ENCODE measurements at regions not wholly inside any gene's neighbourhood (a gene's known extent, or its start where the extent isn't known, plus 50 kb on each side); places are given as distances from the start of the nearest gene placed in this dataset.

DNA sequence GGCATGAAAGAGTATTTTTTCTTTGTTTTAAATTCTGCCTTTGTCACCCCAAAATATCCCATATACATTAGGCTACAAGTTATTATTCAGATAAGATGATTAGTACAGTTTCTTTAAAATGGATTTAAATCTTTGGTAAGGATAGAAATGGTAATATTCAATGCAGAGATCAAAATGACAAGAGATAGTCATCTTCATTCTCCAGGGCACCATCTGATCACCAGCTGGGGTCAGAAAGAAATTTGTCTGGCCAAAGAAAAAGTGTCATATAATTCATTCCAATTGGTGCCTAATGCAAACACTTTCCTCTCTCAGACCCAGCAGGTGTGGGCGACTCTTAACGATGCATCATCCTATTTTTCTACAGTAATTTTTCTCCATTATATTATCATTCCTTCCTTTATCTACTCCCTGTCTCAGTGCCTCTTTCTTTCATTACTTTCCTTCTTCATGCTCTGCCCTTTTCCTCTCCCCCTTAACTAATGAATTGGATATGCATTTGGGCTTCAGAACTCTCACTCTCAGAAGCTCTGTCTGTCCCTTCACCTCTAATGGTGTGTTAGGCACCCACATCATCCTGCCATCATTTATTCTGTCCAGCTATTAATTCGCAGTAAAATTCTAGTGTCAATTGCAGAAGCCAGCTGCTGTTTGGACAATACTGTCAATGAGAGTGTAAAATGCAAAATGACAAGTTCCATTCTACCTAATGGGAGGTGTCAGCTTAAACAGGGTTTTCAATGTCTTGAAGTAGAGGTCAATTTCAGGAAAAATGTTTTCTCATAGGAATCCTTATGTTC is 570.5 kb downstream of the TDRD15 start:
- no peak for DNase-seq (ENCODE audit: low read depth)

DNA sequence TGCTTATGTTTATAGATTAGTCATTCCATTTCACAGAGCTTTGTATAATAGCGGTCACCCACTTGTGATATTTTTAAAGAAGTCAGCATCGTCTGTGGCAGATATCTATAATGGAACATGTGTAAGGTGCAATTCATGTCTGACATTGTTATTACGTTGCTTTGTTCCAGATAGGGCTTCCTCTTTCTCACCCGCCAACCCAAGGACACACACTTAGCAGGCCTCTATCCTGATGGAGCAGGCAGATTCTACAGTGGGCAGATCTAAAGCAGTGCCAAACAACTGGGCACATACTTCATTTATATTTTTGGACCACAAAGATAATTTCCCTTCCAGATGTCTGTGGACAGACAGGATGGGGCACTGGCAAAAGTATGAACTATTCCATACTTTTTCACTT is 573.1 kb downstream of the TDRD15 start:
- DNase-seq (ENCODE audit: low read depth) = no peak

DNA sequence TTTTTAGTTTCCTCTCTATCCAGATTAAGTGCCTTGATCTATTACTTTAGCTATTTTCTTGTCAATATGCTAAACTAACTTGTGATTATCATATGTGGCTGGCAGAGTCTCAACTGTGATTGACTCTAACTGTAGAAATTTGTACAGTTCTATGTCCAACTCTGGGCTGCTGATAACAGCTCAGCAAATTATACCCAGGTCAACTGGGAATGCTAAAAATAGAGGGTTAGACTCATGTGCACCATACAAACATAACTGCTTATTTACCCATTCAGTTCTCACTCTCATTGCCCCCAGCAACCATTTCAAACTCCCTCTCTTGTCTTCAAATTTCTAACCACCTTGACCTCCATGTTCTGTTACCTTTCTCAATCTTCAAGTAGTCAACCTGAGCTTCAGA is 576.9 kb downstream of the TDRD15 start:
- no peak for DNase-seq (ENCODE audit: low read depth)

DNA sequence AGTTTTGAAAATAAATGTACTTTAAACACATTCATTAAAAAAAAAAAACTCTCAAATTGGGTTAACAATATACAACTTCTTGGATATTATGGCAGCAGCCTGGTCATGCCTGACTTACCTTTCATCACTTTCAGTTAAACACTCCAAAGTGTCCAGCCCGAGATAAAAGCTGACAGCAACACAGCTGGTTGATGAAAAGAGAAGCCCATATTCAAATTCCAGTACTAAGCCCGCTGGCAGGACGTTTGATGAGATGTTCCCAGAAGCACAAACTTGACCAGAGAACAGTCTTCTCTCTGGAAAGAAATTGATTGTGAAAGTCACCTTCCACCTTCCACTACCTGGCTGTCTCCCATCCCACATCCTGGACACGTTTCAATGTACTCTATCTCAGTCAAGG is 586.3 kb downstream of the TDRD15 start:
- DNase-seq (ENCODE audit: low read depth) = no peak

DNA sequence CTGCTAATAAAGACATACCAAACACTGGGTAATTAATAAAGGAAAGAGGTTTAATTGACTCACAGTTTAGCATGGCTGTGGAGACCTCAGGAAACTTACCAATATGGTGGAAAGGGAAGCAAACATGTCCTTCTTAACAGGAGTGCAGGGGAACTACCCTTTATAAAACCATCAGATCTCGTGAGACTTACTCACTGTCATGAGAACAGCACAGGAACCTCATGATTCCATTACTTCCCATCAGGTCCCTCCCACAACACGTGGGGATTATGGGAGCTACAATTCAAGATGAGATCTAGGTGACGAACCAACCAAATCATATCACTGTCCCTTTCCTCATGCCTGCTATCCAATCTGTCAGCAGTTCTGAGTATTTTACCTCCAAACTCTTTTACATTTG is 586.7 kb downstream of the TDRD15 start:
- no peak for DNase-seq (ENCODE audit: low read depth)

DNA sequence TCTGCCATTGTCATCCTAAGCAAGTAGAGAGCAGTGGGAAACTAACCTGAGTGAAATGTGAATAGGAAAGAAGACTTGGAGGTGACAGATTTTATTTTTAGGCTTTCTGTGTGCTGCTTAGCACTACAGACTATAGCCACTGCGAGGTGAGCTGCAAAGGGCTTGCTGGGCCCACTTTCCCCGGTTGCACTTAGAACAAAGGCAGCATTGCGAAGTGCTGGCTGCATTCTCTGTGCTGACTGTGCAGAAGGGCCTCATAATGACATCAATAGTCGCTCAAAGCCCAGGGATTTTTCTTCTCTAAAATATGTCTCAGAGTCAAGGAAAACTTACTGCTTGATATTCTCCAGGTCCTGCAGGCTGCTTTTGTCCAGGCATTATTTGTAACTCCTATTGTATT is 592.1 kb downstream of the TDRD15 start:
- no peak for DNase-seq (ENCODE audit: low read depth)

DNA sequence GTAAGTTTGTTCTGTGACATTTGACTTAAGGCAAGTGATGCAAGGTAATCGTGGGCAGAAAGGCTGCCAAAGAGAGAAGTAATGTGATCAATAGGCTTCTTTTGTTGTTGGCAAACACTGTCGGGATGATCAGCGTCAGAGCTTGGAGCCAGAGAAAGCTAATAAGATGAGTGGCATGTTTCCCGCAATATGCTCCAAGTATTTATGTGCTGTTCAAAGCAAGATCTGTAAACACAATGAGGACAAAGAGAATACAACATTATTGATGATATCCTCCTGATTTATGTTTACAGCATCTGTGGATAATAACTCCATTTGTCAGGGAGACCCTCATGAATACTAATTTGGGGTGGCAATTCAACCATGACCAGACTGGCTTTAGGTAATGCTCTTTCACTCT is 603.3 kb downstream of the TDRD15 start:
- DNase-seq (ENCODE audit: low read depth) = no peak

DNA sequence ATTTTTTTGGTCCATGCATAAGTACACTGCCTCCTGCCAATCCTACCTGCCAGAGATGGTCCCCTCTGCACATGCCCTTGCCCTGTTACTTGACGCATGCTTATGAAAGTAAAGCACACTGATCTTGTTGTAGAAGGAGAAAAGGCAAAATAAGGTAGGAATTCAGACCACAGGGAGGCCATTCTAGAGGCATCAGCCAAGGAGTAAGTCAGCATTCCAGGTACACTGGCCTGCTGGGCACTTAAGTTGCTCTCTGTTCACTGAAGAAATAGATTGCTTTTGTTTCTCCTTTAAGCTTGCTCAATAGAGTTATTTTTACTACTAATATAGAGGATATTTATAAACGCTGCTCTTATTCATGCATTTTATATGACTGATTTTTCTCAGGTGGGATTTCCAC is 604.4 kb downstream of the TDRD15 start:
- DNase-seq (ENCODE audit: low read depth) = no peak

DNA sequence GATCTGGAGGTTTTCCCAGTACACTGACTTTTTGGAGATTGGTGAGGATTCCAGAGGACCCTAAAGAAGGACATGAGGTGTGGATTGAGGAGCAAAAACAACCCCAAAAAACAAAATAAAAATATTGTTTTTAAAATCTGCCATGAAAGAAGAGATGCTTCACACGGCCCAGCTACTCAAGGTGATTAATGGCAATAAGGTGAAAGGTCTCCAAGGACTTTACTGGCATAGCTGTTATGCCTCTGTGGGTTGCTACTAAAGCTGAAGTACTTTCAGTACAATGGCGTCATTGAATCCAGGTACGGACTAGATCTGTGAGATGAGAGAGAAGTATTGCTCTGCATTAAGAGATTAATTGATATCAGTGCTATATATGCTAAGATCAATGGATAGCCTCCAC is 606.4 kb downstream of the TDRD15 start:
- DNase-seq (ENCODE audit: low read depth) = no peak

DNA sequence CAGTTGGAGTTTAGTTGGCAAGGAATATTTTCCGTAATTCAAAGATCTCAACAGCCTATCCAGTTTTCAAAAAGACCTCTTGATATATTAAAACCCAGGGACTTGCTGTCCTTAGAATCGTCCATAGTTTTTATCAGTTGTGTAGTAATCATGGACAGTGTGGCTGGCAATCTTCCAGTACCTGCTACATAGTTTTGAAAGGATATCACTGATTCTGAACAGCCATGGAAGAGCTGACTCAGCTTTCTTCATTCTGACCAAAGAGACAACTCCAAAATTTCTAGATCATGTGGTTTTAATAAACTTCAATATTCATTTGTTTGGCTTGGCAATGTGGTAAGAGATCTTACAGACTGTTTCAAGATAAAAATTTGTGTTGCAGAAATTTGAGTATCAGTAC is 616.7 kb downstream of the TDRD15 start:
- DNase-seq (ENCODE audit: low read depth) = no peak

DNA sequence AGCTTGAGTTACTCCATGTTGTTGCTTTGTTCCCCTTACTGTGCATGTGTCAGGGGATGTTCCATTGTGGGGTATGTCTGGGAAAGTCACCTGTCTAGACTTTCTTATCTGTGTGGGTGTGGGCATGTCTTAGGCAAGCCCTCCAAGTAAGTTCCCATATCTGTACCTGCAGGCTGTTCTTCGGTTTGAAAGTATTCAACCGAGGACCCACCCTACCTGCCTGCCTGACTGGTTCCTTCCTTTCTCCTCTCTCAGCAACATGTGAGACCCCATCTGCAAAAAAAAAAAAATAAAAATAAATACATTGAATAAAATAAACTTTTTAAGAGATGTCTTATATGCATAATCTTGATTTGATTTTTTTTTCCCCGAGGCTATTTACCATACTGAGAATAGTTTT is 622.7 kb downstream of the TDRD15 start:
- no peak for DNase-seq (ENCODE audit: low read depth)

DNA sequence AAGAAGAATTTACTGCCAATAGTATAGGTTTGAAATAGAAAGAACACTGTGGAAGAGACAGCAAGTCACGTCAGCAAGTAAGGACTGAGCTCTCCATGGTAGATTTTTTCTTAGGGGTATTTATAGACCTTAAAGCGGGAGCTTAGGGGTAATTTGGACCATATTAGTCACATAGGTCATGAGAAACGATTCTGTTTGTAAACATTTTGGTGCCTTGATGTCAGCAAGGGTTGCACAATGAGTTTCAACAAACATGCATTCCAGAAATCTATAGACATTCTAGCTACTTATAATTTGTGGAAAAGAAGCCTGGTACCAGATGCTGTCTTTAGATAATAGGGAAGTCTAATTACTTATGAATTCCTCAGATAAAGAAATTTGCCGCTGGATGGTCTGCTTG is 624.7 kb downstream of the TDRD15 start:
- DNase-seq (ENCODE audit: low read depth) = no peak

DNA sequence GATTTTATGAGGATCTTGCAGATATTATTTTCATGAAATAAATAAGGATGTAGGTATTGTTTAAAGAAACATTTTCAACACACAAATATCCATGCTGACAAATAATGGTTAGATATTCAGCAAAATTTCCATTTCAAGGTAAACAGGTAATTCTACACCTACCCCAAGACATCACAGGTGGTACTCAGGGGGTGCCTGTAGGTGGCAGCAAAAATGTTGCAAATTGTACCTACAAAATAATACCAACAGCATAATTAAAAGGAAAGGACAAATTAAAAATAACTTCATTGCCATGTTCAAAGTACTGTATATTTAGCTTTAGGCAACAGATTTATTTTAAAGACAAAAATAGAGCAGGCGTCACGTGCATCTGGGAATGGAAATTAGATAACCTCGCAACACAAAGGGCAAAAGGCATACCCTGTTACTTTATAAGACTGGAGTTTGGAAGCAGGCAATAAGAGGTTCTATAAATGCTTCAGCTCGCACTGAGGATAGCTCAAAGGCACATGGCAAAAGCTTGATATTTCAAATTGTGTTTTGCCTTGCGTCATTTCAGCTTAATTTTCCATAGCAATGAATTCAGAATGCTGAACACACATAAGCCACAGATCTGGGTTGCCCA is 630.5 kb downstream of the TDRD15 start:
- DNase-seq (ENCODE audit: low read depth) = no peak

DNA sequence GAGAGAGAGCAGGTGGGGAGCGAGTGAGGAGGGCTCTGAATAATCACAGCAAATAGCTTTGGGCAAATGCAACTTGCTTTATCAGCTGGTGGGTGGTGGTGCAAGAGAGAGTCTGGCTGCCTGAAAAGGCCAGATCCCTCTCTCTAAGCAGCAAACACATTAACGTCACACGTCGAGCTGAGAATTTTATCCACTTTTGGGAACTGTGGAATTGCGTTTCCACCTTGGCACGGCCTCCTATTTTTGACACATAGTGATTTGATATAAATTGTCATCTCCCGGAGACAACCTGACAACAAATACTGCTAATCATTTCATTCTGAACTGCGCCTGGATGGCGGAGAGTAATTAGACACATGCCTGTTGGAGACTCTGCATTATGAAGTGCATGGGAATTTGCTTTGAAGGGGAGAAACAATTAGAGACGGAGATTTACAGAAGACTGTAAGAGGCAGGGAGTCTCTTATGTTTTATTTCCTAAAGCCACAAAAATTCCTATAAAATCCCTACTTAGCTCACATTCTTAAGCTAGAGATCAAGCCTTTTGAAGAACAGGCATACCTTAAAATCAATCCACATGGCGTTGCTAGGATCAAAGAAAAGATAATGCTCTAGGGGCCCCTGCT is 634.1 kb downstream of the TDRD15 start:
- DNase-seq (ENCODE audit: low read depth) = no peak

DNA sequence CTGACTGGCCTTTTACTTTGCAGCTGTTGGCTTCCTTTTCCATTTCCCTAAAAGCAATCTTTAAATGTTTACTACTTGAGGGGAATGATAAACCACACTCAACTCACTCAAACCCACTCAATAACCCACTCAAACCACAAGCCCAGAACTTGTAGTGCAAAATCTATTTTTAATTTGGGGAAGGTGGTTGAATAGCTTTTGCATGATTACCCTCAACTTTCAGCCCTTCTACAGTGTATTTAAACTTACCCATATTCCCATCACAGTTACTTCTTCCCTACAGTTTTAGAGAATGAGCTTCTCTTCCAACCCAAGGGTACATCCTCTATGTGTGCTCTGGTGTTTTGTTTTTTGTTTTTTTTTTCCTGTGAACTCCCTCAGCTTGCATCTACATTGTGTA is 636.1 kb downstream of the TDRD15 start:
- DNase-seq (ENCODE audit: low read depth) = no peak

DNA sequence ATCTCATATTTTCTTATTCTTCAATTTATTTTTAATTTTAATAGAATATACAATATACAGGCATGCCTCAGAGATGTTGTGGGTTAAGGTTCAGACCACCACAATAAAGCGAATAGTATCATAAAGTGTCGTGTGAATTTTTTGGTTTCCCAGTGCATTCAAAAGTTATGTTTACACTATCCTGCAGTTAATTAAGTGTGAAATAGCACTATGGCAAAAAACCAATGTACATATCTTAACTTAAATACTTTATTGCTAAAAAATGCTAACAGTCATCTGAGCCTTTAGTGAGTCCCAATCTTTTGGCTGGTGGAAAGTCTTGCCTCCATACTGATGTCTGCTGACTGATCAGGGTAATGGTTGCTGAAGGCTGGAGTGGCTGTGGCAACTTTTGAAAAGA is 637.6 kb downstream of the TDRD15 start:
- DNase-seq (ENCODE audit: low read depth) = no peak

DNA sequence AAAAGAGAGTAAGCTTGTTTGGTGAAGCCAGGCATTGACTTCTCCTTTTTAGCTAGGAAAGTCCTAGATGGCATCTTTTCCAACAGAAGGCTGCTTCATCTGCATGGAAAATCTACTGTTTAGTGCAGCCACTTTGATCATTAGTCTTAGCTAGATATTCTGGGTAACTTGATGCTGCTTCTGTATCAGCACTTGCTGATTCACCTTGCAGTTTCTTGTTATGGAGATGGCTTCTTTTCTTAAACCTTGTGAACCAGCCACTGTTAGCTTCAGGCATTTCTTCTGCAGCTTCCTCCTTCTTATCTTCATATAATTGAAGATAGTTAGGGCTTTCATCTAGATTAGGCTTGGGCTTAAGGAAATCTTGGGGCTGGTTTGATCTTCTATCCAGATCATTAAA is 639.7 kb downstream of the TDRD15 start:
- no peak for DNase-seq (ENCODE audit: low read depth)

DNA sequence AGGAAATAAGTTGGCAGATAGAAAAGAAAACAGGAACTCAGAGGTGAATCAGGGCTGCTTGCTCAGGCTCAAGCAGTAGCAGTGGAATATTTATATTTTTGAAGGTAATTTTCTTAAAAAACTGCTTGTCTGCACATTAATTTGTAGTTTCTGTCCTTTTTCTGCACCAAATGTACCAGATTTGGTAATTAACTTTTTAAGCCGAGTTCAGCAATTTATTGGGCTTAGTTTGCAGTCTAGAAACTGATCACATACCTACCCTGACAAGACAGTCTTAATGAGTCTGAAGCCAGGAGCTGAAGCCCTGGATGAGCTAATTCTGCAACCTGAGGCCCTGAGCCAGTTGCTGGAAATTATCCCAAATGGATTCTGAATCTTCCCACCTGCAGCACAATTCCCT is 647.0 kb downstream of the TDRD15 start:
- DNase-seq (ENCODE audit: low read depth) = no peak

DNA sequence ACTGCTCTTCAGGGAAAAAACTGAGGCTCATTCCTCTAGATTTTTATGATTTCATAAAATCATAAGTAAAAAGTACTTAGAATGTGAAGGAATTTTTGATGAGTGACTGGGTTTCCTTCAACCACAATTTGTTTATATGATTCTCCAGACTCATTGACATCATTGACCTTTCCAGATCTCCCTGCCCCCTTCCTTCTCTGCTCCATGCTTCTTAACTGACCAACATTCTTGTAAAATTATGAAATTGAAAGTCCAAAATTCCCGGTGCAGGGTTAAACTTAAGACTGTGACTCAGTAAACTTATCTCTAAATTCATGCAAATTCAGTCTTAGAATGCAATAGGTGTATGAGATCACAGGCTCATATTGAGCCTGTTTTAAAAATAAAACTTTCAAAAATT is 648.9 kb downstream of the TDRD15 start:
- DNase-seq (ENCODE audit: low read depth) = no peak

DNA sequence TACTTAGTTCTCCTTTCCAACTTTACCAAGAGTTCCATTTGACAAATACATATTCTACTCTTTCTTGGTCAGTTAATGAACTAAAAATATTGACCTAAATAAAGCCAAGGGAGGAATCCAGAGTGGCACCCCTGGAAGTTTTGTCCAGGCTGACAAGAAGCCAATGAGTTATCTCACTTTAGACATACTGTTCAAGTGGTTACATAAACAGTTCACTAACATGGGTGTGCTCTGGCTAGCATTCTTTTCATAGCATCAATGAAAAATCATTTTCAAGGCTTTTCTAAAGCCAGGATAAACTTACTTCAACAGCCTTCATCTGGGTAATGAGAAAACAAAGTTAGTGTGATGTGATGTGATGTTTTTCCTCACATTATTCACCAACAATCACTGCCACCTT is 649.4 kb downstream of the TDRD15 start:
- no peak for DNase-seq (ENCODE audit: low read depth)

DNA sequence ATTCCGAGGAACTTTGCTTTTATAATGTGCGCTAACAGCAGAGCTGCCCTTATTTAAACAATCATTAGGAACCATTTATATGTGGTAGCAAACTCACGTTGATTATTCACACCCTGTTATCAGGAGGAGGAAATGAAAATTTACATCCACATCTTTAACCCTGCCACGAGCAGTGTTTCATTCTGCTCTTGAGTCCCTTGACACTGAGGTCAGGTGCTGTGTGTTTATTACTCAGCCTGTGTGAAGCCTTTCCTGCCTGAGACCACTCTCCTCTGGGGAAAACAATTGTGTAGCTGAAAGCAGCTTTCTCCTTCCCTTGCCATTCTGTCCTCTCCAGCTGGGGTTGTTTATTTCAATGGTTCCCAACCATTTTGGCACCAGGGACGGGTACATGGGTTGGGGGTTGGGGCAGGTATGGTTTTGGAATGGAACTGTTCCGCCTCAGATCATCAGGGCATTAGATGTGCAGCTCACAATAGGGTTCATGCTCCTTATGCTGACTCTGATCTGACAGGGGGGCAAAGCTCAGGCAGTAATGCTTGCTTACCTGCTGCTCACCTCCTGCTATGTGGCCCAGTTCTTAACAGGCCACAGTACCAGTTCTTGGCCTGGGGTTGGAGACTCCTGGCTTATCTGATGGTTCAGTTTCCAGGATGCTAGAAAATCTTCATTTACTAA is 651.1 kb downstream of the TDRD15 start:
- no peak for DNase-seq (ENCODE audit: low read depth)

DNA sequence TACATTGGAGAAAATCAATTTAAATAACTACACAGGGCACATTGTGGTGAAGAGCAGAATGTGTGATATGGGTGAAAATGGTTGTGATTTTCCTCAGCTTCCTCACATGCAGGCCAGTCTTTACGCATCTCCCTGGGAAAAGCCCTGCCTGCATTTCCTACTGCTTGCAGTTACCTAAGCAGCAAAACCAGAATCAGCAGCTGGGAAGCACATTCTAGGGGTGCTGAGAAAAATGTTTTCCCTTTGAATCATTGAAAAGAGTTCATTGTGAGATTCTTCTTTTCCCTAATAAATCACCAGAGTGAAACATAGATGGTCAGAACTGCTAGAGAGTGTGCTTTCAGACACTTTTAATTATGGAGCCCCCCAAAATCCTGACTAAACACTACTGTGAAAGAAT is 656.0 kb downstream of the TDRD15 start:
- no peak for DNase-seq (ENCODE audit: low read depth)

DNA sequence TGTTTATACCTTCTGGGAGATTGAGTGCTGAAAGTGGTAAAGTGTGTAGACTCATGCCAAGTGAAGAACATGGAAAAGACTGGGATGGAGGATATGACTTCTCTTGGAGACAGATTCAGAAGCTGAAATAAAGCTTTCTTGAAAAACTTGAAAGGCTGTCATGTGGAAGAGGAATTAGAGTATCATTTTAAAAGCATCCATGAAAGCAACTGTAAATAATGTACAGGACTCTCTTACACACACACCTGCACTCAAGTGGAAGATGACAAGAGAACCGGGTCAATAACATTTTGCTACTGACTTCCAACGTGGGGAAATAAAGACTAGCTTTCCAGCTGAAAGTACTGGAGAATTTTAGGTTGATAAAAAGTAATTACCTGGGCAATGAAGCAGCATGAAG is 658.2 kb downstream of the TDRD15 start:
- no peak for DNase-seq (ENCODE audit: low read depth)

Measured in activated T-cell treated with anti-CD3 and anti-CD28 coated beads for 24 hours (primary cell).